Left lobe of liver (tissue), 2 donors: ENCODE measurements at regions not wholly inside any gene's neighbourhood (a gene's known extent, or its start where the extent isn't known, plus 50 kb on each side); places are given as distances from the start of the nearest gene placed in this dataset.

Source experiments
- ATAC-seq: fragments of 200-7000 bp; cut with Tn5 transposase; one replicate; pipeline ENCODE4 v1.9.1; 2020; ENCODE audit warnings: mild to moderate bottlenecking, moderate library complexity
- DNase-seq: peaks from one replicate; pipeline ENCODE4 v3.0.0-alpha.2; 2020; ENCODE audit warnings: low spot score
- donor health status: DM: no; HTN: no; CAD: no; lungs with moderate emphysema.
- donor health status: DM: no; HTN: yes; CAD: no.

GRCh38 chrX:139297638-139298037 is 232.9 kb upstream of the F9 start:
- ATAC-seq (no peak), DNase-seq (no peak)

GRCh38 chrX:139293991-139294390 is 236.5 kb upstream of the F9 start:
- ATAC-seq = no peak
- DNase-seq = no peak

GRCh38 chrX:139290310-139290709 is 240.2 kb upstream of the F9 start:
- ATAC-seq (no peak), DNase-seq (no peak)

GRCh38 chrX:139287155-139287924 is 243.2 kb upstream of the F9 start:
- peak; percentile 91 for ATAC-seq
- DNase-seq = peak; percentile 51

- DNase-seq (peak; percentile 45), ATAC-seq (peak; percentile 68)
Observed at GRCh38 chrX:139286342-139286741, 244.2 kb upstream of the F9 start.

- no peak for ATAC-seq
- DNase-seq = no peak
Observed at GRCh38 chrX:139267851-139268250, 262.7 kb upstream of the F9 start.

GRCh38 chrX:139246295-139246694 is 284.2 kb upstream of the F9 start:
- no peak for DNase-seq
- ATAC-seq = no peak

- no peak for DNase-seq
- no peak for ATAC-seq
Observed at GRCh38 chrX:139237141-139237540, 293.4 kb upstream of the F9 start.

GRCh38 chrX:139234898-139235297 is 295.6 kb upstream of the F9 start:
- DNase-seq = no peak
- ATAC-seq = no peak

GRCh38 chrX:139224953-139225665 is 305.4 kb upstream of the F9 start:
- DNase-seq (no peak), ATAC-seq (no peak)

- DNase-seq (no peak), ATAC-seq (no peak)
Observed at GRCh38 chrX:139222511-139223200, 307.9 kb upstream of the F9 start.

- DNase-seq (no peak), ATAC-seq (no peak)
Observed at GRCh38 chrX:139213241-139213709, 317.3 kb upstream of the F9 start.

GRCh38 chrX:139211568-139212182 is 318.9 kb upstream of the F9 start:
- ATAC-seq = no peak
- no peak for DNase-seq

- DNase-seq (no peak), ATAC-seq (no peak)
Observed at GRCh38 chrX:139209342-139209741, 321.2 kb upstream of the F9 start.

- DNase-seq = no peak
- no peak for ATAC-seq
Observed at GRCh38 chrX:139207655-139208054, 322.9 kb upstream of the F9 start.

- DNase-seq (no peak), ATAC-seq (no peak)
Observed at GRCh38 chrX:139206914-139207313, 323.6 kb upstream of the F9 start.

GRCh38 chrX:139204898-139205667 is 325.5 kb upstream of the F9 start:
- DNase-seq (peak; percentile 41), ATAC-seq (peak; percentile 70)

- peak; percentile 18 for ATAC-seq
- no peak for DNase-seq
Observed at GRCh38 chrX:139204571-139204897, 326.0 kb upstream of the F9 start.

GRCh38 chrX:139203651-139204570 is 326.6 kb upstream of the F9 start:
- DNase-seq (peak; percentile 38), ATAC-seq (peak; percentile 65)
